Upper lobe of right lung (tissue), 1 donor: ENCODE measurements at regions not wholly inside any gene's neighbourhood (a gene's known extent, or its start where the extent isn't known, plus 50 kb on each side); places are given as distances from the start of the nearest gene placed in this dataset.
A peak's percentile ranks its signal among the peaks of the same experiment; 100 is the strongest.

Source experiments
- ATAC-seq: fragments of 200-7000 bp; cut with Tn5 transposase; one replicate; pipeline ENCODE4 v1.9.1; 2020; ENCODE audit warnings: mild to moderate bottlenecking, moderate library complexity
- DNase-seq: peaks from one replicate; pipeline ENCODE4 v3.0.0-alpha.2; 2020
- H3K27ac ChIP-seq: fragments of 200-600 bp; one replicate; pipeline ENCODE4 v1.8.0; 2022
- H3K27me3 ChIP-seq: fragments of 200-600 bp; one replicate; pipeline ENCODE4 v1.8.0; 2022; ENCODE audit warnings: mild to moderate bottlenecking
- H3K36me3 ChIP-seq: fragments of 200-600 bp; one replicate; pipeline ENCODE4 v1.8.0; 2022
- H3K4me1 ChIP-seq: fragments of 200-600 bp; one replicate; pipeline ENCODE4 v1.8.0; 2022
- H3K4me3 ChIP-seq: fragments of 200-600 bp; one replicate; pipeline ENCODE4 v1.8.0; 2022; ENCODE audit warnings: mild to moderate bottlenecking
- H3K9me3 ChIP-seq: fragments of 200-600 bp; one replicate; pipeline ENCODE4 v1.8.0; 2022
- intact Hi-C: fragments of 100-400 bp; cut with DNase I; formaldehyde crosslinking; loops from one replicate; pipeline ENCODE4 v1.11.0; 2022
- TF ChIP-seq, protein P1 (sequence below): fragments of 200-600 bp; IDR thresholded peaks from one replicate; pipeline ENCODE4 v1.8.0; 2022; ENCODE audit warnings: antibody characterized with exemption
- donor health status: DM: no; HTN: yes; CAD: no; lungs with severe emphysema.

DNA sequence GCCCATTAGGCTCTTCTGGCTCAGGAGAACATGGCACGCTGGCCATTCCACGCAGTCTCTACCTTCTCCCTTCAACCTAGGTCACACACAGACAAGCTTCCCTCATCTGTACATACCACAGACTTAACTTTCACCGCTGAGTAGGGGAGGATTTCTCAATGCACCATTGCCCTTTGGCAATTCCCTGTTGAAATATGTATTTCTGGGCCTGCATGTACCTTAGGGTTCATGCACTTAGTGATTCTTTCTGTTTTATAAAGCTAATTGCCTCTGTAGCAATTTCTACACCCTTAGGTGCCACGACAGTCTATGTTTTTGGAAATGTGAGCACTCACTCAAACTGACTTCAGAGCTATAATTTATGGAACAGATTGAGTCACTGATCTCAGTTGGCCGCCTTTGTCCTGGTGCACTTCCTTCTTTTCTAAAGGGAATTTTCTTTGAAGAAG lies 253.8 kb upstream of the PRDM1 start:
- no peaks in the 10 kb centered on the region for H3K36me3 ChIP-seq
- H3K9me3 ChIP-seq = no peaks in the 10 kb centered on the region
- intact Hi-C loops = no loop called here
- H3K27me3 ChIP-seq = no peaks in the 10 kb centered on the region
- H3K4me1 ChIP-seq = peaks cover 6% of the 10 kb centered on the region
- peak; percentile 87 for ATAC-seq
- no peak overlapping the region for H3K4me3 ChIP-seq
- no peak overlapping the region for H3K27ac ChIP-seq
- TF ChIP-seq, protein P1, sequence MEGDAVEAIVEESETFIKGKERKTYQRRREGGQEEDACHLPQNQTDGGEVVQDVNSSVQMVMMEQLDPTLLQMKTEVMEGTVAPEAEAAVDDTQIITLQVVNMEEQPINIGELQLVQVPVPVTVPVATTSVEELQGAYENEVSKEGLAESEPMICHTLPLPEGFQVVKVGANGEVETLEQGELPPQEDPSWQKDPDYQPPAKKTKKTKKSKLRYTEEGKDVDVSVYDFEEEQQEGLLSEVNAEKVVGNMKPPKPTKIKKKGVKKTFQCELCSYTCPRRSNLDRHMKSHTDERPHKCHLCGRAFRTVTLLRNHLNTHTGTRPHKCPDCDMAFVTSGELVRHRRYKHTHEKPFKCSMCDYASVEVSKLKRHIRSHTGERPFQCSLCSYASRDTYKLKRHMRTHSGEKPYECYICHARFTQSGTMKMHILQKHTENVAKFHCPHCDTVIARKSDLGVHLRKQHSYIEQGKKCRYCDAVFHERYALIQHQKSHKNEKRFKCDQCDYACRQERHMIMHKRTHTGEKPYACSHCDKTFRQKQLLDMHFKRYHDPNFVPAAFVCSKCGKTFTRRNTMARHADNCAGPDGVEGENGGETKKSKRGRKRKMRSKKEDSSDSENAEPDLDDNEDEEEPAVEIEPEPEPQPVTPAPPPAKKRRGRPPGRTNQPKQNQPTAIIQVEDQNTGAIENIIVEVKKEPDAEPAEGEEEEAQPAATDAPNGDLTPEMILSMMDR = no peak
- DNase-seq = no peak

DNA sequence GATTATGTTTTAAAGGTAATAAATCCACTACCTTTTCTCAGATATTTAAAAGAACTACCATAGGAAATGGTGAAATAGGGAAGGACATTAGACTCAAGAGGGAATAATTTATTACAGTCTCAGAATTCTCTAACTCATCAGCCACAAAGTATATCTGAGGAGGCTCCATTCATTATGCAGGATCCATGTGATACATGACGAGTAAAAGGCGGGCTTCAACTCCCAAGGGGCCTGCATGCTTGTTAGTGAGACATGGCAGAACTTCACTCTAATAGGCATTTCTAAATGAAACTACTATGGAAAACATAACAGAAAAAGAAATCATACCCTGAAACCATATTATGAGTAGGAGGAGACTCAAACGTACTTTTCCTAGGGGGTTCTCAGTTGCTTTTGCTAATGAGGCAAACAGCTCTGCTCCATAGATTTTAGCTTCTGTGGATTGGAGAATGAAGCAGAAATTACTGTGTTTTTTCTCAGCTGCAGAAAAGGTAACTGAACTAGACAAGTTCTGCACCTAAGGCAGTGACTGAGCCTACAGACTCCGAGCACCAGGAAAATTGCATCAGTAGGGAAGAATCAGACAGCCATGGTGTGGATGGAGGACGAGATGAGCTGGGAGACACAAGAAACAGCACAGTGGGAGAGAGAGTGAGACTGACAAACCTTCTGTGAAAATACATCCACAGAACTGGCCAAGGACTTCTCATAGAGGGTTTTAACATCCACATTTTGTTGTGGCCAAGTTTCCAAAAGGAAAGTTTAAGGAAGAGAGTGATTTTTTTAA lies 254.6 kb upstream of the PRDM1 start:
- H3K27me3 ChIP-seq = no peaks in the 10 kb centered on the region
- H3K4me3 ChIP-seq = no peak overlapping the region
- DNase-seq (no peak), ATAC-seq (no peak)
- H3K4me1 ChIP-seq = peaks cover 6% of the 10 kb centered on the region
- no peaks in the 10 kb centered on the region for H3K36me3 ChIP-seq
- no peak overlapping the region for H3K27ac ChIP-seq
- intact Hi-C loops = no loop called here
- H3K9me3 ChIP-seq = no peaks in the 10 kb centered on the region
- TF ChIP-seq, protein P1 = no peak

DNA sequence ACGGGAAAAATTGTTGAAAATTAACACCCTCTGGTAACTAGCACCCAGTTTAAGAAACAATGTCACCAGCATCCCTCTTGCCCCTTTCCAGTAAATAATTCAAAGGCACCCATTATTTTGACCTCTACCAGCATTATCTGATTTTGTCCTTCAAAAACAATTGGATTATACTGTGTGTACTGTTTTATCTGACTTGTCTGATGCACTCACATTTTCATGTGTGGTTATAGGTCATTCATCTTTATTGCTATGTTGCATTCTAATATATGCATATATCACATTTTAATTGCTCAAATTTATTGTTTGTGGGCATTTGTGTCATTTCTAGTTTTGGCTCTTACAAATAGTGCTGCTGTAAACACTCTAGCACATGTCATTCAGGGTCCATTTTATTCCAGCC lies 260.9 kb upstream of the PRDM1 start:
- no peak for DNase-seq
- ATAC-seq = no peak
- TF ChIP-seq, protein P1 = no peak
- H3K9me3 ChIP-seq = no peaks in the 10 kb centered on the region
- no peaks in the 10 kb centered on the region for H3K27me3 ChIP-seq
- no peaks in the 10 kb centered on the region for H3K36me3 ChIP-seq
- no peak overlapping the region for H3K4me3 ChIP-seq
- no peaks in the 10 kb centered on the region for H3K4me1 ChIP-seq
- intact Hi-C loops = no loop called here
- H3K27ac ChIP-seq = no peak overlapping the region

DNA sequence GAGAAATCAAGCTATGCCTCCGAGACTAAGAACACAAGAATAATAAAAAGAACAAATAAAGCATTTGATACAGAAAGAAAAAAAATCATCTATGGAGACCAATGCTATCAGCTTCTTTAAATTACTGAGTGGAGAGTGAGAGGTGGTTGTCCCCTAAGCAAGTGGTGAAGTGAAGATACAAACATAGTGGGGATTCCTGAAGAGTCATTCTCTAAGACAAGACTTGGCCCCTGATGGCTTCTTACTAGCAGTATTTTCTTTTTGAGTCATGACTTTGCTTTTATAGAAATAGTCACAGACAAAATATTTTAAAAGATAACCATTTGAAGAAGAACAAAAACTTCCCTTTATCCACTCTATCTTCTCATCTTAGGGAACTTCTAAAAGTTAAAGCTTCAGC lies 261.4 kb upstream of the PRDM1 start:
- DNase-seq (no peak), ATAC-seq (no peak)
- intact Hi-C loops = no loop called here
- Histone ChIP-seq H3K36me3 (no peaks in the 10 kb centered on the region), H3K4me1 (no peaks in the 10 kb centered on the region), H3K9me3 (no peaks in the 10 kb centered on the region), H3K4me3 (no peak overlapping the region), H3K27ac (no peak overlapping the region), H3K27me3 (no peaks in the 10 kb centered on the region)
- TF ChIP-seq, protein P1 = no peak

DNA sequence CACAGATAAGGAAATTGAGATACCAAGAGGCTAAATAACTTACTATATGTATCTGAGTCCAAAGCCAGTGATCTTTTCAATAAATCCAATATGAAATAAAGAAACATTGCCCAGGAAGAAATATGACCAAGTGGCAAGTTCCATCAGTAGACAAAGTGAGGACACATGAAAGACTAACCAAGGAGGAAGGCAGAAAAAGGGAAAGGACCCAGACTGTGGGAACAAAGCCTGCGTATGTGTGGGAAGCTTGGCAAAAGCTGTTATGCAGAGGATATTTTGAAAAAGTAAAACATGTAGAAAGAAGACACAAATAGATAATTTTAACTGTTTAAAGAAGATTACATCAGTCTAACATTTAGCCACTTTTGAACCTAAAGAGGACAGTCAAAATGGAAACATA lies 264.4 kb upstream of the PRDM1 start:
- Histone ChIP-seq H3K9me3 (no peaks in the 10 kb centered on the region), H3K4me3 (no peak overlapping the region), H3K4me1 (no peaks in the 10 kb centered on the region), H3K27me3 (no peaks in the 10 kb centered on the region), H3K36me3 (no peaks in the 10 kb centered on the region), H3K27ac (no peak overlapping the region)
- TF ChIP-seq, protein P1 = no peak
- ATAC-seq = no peak
- intact Hi-C loops = no loop called here
- DNase-seq = no peak
